A673 (cell line): ENCODE measurements at regions not wholly inside any gene's neighbourhood (a gene's known extent, or its start where the extent isn't known, plus 50 kb on each side); places are given as distances from the start of the nearest gene placed in this dataset.

Source experiments
- CTCF ChIP-seq: fragments of 300-800, 200-600 bp; sonication (generic); conservative IDR thresholded peaks from 2 replicates; pipeline ENCODE4 v1.5.1; 2017; ENCODE audit warnings: low read depth, mild to moderate bottlenecking, antibody characterized with exemption, low read length, moderate library complexity, mixed read lengths
- EZH2 ChIP-seq: fragments of 200-600 bp; sonication (generic); IDR thresholded peaks from 2 replicates; pipeline ENCODE4 v1.6.1; 2017; ENCODE audit warnings: borderline replicate concordance, low read depth, mild to moderate bottlenecking, mixed read lengths, antibody characterized with exemption, low read length; ENCODE audit not compliant: poor library complexity, severe bottlenecking

GRCh38 chr3:168197162-168197561 is 101.4 kb upstream of the GOLIM4 start:
- TF ChIP-seq EZH2 = no peak
- TF ChIP-seq CTCF = no peak
